ENCODE measurements at regions not wholly inside any gene's neighbourhood (a gene's known extent, or its start where the extent isn't known, plus 50 kb on each side); places are given as distances from the start of the nearest gene placed in this dataset.

GRCh38 chr12:59149995-59150642 is 229.8 kb upstream of the LRIG3 start:
- Histone ChIP-seq H3K27me3 (ENCODE audit: control insufficient read depth, insufficient read depth, low read length) (no peaks in the 10 kb centered on the region), H3K9me3 (ENCODE audit: control insufficient read depth, insufficient read depth, low read depth, low read length) (0 out of 2 replicates have a peak, but pooled peaks cover 4% of the 10 kb centered on the region), H3K27ac (ENCODE audit: low read length) (no peak overlapping the region), H3K4me3 (ENCODE audit: low read depth in 2 of 2, low read length in 2 of 2) (no peak overlapping the region), H3K36me3 (ENCODE audit: control insufficient read depth, insufficient read depth, low read length) (no peaks in the 10 kb centered on the region; the same call in 1 of the 2 replicates), H3K4me1 (ENCODE audit: control insufficient read depth, insufficient read depth, low read length) (no peaks in the 10 kb centered on the region)
- in situ Hi-C loops (cut with HindIII; ENCODE audit: low pct_unique_long_range_greater_than_20kb, low sequenced_read_pairs), result no loop called here
- POLR2A ChIA-PET, result no interaction called here
- TF ChIP-seq CTCF (IDR thresholded peaks at IDR 0.05) (peak; percentile 77; the same call in 1 of the 2 replicates), TCF7L2 (IDR thresholded peaks at IDR 0.05; ENCODE audit: low read depth, low read length) (no peak)
- intact Hi-C loops (cut with micrococcal nuclease; ENCODE audit: unreplicated experiment), result loop anchor here (1.0 to 5.0 kb wide), 3 partner anchors 37 to 803 kb away; no protein-coding TSS in a partner anchor
- ATAC-seq (peak; percentile 89), DNase-seq (ENCODE audit: low read depth, low spot score) (peak; percentile 71)
- BruUV-seq (replicated peaks), result no TSS peak
- CTCF ChIA-PET, result interaction anchor here (0.6 to 1.0 kb wide), 2 partner anchors 803 to 811 kb away, joined by 3 to 5 read pairs; no protein-coding TSS in a partner anchor

GRCh38 chr12:59147791-59148190 is 227.5 kb upstream of the LRIG3 start:
- DNase-seq (ENCODE audit: low read depth, low spot score) (no peak), ATAC-seq (no peak)
- Histone ChIP-seq H3K27me3 (ENCODE audit: control insufficient read depth, insufficient read depth, low read length) (no peaks in the 10 kb centered on the region), H3K9me3 (ENCODE audit: control insufficient read depth, insufficient read depth, low read depth, low read length) (no peaks in the 10 kb centered on the region), H3K4me3 (ENCODE audit: low read depth in 2 of 2, low read length in 2 of 2) (no peak overlapping the region), H3K4me1 (ENCODE audit: control insufficient read depth, insufficient read depth, low read length) (no peaks in the 10 kb centered on the region), H3K27ac (ENCODE audit: low read length) (no peak overlapping the region), H3K36me3 (ENCODE audit: control insufficient read depth, insufficient read depth, low read length) (no peaks in the 10 kb centered on the region; the same call in 1 of the 2 replicates)
- intact Hi-C loops (cut with micrococcal nuclease; ENCODE audit: unreplicated experiment), result loop anchor here (5.0 kb wide), 1 partner anchor 800 kb away; no protein-coding TSS in a partner anchor
- ChIA-PET CTCF (no interaction called here), POLR2A (no interaction called here)
- in situ Hi-C loops (cut with HindIII; ENCODE audit: low pct_unique_long_range_greater_than_20kb, low sequenced_read_pairs), result no loop called here
- no TSS peak for BruUV-seq (replicated peaks)
- TF ChIP-seq SIN3A (IDR thresholded peaks at IDR 0.05; ENCODE audit: borderline replicate concordance, insufficient read depth, low read depth, low read length), result no peak
- no peak for TF ChIP-seq POLR2AphosphoS5 (IDR thresholded peaks at IDR 0.05; ENCODE audit: low read depth, low read length)
- no peak for TF ChIP-seq CTCF (IDR thresholded peaks at IDR 0.05)
- TF ChIP-seq TCF7L2 (IDR thresholded peaks at IDR 0.05; ENCODE audit: low read depth, low read length), result no peak
- TF ChIP-seq REST (IDR thresholded peaks at IDR 0.05; ENCODE audit: insufficient read depth in 1 of 2, low read depth in 2 of 2, low read length in 1 of 2), result no peak
